ENCODE measurements at regions not wholly inside any gene's neighbourhood (a gene's known extent, or its start where the extent isn't known, plus 50 kb on each side); places are given as distances from the start of the nearest gene placed in this dataset.

DNA sequence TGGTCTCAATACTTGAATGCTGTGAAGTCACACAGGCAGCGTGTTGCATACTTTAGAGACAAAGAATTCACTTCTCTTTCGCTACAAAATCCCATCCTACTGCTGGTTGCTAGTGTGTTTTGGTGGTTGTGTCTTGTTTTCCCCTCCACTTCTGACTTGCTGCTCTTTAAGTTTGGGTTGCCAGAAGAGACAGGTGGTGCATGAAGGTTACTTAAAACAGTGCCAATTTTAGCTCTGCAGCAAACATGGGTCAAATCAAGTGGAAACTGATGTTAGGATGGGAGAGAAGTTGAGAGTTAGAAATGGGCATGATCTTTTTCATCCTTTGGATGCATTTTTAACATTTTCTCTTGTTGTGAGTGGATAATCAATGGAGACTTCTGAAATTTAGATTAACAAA lies 136.2 kb upstream of the KCNH7 start:
- no CpG with 5 or more reads among the region's 2 CpGs for WGBS, 2 experiments (ENCODE audit: insufficient coverage in 2 of 2)
- Histone ChIP-seq H3K27ac (ENCODE audit: low read depth, low read length, severe bottlenecking) (no peak overlapping the region), H3K4me1 (ENCODE audit: control insufficient read depth, insufficient read depth, low read length, poor library complexity, severe bottlenecking) (no peaks in the 10 kb centered on the region), H3K36me3 (ENCODE audit: control insufficient read depth, insufficient read depth, low read length) (no peaks in the 10 kb centered on the region), H3K9me3 (ENCODE audit: control insufficient read depth, low read length) (no peaks in the 10 kb centered on the region), H3K4me3 (ENCODE audit: extremely low read depth, insufficient read depth, low read length, poor library complexity, severe bottlenecking) (no peak overlapping the region)

DNA sequence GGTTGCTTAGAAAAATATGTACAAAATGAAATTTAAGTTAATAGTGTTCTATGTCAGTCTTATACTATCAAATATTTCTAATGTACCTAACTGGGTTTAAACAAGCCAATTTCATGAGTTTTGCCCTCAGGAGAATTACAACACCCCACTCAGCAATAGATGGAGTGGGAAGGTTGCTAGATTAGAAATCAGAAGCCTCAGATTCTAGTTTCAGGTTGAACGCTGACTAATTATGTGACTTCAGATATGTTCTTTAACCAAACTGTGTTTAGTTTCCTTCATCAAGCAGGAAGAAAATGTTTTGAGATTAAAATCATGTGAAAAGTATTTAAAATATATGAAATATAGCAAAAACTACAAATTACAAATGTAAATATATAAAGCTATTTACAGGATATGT lies 133.8 kb upstream of the KCNH7 start:
- Histone ChIP-seq H3K4me1 (ENCODE audit: control insufficient read depth, insufficient read depth, low read length, poor library complexity, severe bottlenecking) (no peaks in the 10 kb centered on the region), H3K27ac (ENCODE audit: low read depth, low read length, severe bottlenecking) (no peak overlapping the region), H3K36me3 (ENCODE audit: control insufficient read depth, insufficient read depth, low read length) (no peaks in the 10 kb centered on the region), H3K4me3 (ENCODE audit: extremely low read depth, insufficient read depth, low read length, poor library complexity, severe bottlenecking) (no peak overlapping the region), H3K9me3 (ENCODE audit: control insufficient read depth, low read length) (no peaks in the 10 kb centered on the region)
- no CpG with 5 or more reads among the region's 1 CpG for WGBS, 2 experiments (ENCODE audit: insufficient coverage in 2 of 2)

DNA sequence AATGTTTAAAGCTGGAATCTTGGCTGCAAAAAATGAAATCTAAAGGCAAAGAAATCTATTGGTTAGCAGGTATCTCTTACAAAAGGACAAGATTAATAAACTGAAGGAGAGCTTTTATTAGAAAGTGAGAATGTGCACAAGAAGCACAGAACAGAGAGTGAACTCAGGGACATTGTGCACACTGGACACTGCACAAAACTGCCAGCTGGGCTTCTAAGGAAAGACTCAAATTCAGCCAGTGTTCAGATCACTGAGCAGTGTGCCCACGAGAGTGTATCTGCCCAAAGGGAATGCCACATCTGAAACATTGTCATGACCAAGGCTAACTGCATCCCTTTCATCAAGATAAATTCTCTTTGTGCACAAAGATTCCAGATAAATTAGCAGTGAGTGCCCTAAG lies 129.7 kb upstream of the KCNH7 start:
- Histone ChIP-seq H3K27ac (ENCODE audit: low read depth, low read length, severe bottlenecking) (no peak overlapping the region), H3K4me3 (ENCODE audit: extremely low read depth, insufficient read depth, low read length, poor library complexity, severe bottlenecking) (no peak overlapping the region), H3K4me1 (ENCODE audit: control insufficient read depth, insufficient read depth, low read length, poor library complexity, severe bottlenecking) (no peaks in the 10 kb centered on the region), H3K36me3 (ENCODE audit: control insufficient read depth, insufficient read depth, low read length) (no peaks in the 10 kb centered on the region), H3K9me3 (ENCODE audit: control insufficient read depth, low read length) (no peaks in the 10 kb centered on the region)
- WGBS, 2 experiments (ENCODE audit: insufficient coverage in 2 of 2) = 0% methylated on average over 1 of the region's 1 CpG

DNA sequence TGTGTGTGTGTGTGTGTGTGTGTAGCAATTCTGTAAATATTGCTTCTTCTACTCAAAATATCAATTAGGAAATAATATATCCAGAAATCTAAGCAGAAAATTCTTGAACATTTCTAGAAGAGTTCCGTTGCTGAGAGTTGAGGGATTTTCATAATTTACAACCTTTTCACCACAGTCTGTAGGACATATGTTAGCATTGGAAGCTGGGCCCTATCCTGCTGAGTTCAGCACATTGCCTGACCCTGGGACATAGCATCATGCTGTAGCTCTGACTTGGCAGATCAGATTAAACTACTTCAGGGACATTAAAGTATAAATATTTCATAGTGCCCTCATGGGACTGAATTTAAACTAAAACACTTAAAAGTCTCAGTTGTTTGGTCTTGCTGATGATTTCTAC lies 129.2 kb upstream of the KCNH7 start:
- no peak overlapping the region for H3K27ac ChIP-seq (ENCODE audit: low read depth, low read length, severe bottlenecking)

DNA sequence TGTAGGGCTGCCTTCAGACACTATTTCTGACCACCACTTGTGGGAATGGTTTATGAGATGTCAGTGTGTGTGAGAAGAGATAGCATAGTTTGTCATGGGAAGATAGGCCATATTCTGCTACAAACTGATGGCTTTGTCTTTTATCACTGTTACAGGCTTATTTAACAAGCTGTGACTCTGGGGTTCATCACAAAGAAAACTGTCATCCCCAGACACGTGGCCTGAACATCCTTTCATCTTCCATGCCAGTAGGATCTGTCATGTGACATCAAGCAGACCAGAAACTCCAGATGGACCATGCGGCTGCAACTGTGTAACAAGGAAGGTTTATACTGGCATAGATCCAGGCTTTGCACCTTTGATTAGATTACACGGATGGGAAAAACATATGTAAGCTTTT lies 128.6 kb upstream of the KCNH7 start:
- H3K27ac ChIP-seq (ENCODE audit: low read depth, low read length, severe bottlenecking) = no peak overlapping the region
- H3K4me3 ChIP-seq (ENCODE audit: extremely low read depth, insufficient read depth, low read length, poor library complexity, severe bottlenecking) = no peak overlapping the region
- no peaks in the 10 kb centered on the region for H3K36me3 ChIP-seq (ENCODE audit: control insufficient read depth, insufficient read depth, low read length)
- WGBS, 2 experiments (ENCODE audit: insufficient coverage in 2 of 2) = 40 to 60% methylated on average over 1 to 2 of the region's 3 CpGs
- no peaks in the 10 kb centered on the region for H3K9me3 ChIP-seq (ENCODE audit: control insufficient read depth, low read length)
- H3K4me1 ChIP-seq (ENCODE audit: control insufficient read depth, insufficient read depth, low read length, poor library complexity, severe bottlenecking) = no peaks in the 10 kb centered on the region

More for the DNA sequence above, 129.2 kb upstream of the KCNH7 start:
- H3K4me1 ChIP-seq (ENCODE audit: control insufficient read depth, insufficient read depth, low read length, poor library complexity, severe bottlenecking) = no peaks in the 10 kb centered on the region
- no peaks in the 10 kb centered on the region for H3K36me3 ChIP-seq (ENCODE audit: control insufficient read depth, insufficient read depth, low read length)
- WGBS, 2 experiments (ENCODE audit: insufficient coverage in 2 of 2) = no CpG with 5 or more reads among the region's 1 CpG
- no peak overlapping the region for H3K4me3 ChIP-seq (ENCODE audit: extremely low read depth, insufficient read depth, low read length, poor library complexity, severe bottlenecking)
- H3K9me3 ChIP-seq (ENCODE audit: control insufficient read depth, low read length) = no peaks in the 10 kb centered on the region

DNA sequence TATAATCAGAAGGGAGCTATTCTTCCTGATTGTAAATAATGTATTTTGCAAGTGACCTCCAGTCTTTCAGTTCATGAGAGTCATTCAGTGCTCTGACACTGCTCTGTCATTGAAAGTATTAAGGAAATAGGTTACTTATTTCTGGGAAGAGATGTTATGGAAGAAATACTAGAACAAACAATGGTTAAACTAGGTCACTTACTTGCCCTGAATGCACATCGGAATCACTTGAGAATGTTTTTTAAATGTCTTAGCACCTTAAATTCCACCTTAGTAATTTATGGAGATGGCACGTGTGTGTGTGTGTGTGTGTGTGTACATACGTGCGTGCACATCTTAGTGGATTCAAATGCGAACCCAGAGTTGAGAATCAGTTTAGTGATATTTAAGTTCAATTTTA lies 126.6 kb upstream of the KCNH7 start:
- H3K4me1 ChIP-seq (ENCODE audit: control insufficient read depth, insufficient read depth, low read length, poor library complexity, severe bottlenecking) = no peaks in the 10 kb centered on the region
- WGBS, 2 experiments (ENCODE audit: insufficient coverage in 2 of 2) = no CpG with 5 or more reads among the region's 5 CpGs
- no peak overlapping the region for H3K27ac ChIP-seq (ENCODE audit: low read depth, low read length, severe bottlenecking)

DNA sequence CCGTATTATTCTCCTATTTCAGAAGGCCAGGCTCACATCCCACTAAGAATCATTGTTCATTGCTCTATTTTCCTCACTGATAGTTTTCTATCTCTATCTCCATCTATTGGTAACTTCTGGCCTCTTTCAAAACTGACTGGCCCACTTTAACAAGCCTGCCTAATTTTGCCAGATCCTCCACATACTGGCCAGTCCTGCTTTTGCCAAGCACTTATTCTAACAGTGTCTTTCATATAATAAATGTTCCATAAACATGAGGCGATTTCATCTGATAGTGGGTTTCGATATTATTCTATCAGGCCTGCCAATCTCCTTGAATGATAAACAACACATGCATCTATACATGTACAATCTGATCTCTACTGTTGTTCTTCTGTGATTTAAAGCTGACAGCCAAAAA lies 125.9 kb upstream of the KCNH7 start:
- Histone ChIP-seq H3K27ac (ENCODE audit: low read depth, low read length, severe bottlenecking) (no peak overlapping the region), H3K9me3 (ENCODE audit: control insufficient read depth, low read length) (no peaks in the 10 kb centered on the region), H3K4me1 (ENCODE audit: control insufficient read depth, insufficient read depth, low read length, poor library complexity, severe bottlenecking) (no peaks in the 10 kb centered on the region), H3K4me3 (ENCODE audit: extremely low read depth, insufficient read depth, low read length, poor library complexity, severe bottlenecking) (no peak overlapping the region), H3K36me3 (ENCODE audit: control insufficient read depth, insufficient read depth, low read length) (no peaks in the 10 kb centered on the region)
- WGBS, 2 experiments (ENCODE audit: insufficient coverage in 2 of 2) = 83 to 86% methylated on average over 1 of the region's 3 CpGs

More for the DNA sequence above, 126.6 kb upstream of the KCNH7 start:
- no peaks in the 10 kb centered on the region for H3K9me3 ChIP-seq (ENCODE audit: control insufficient read depth, low read length)
- H3K4me3 ChIP-seq (ENCODE audit: extremely low read depth, insufficient read depth, low read length, poor library complexity, severe bottlenecking) = no peak overlapping the region
- no peaks in the 10 kb centered on the region for H3K36me3 ChIP-seq (ENCODE audit: control insufficient read depth, insufficient read depth, low read length)

DNA sequence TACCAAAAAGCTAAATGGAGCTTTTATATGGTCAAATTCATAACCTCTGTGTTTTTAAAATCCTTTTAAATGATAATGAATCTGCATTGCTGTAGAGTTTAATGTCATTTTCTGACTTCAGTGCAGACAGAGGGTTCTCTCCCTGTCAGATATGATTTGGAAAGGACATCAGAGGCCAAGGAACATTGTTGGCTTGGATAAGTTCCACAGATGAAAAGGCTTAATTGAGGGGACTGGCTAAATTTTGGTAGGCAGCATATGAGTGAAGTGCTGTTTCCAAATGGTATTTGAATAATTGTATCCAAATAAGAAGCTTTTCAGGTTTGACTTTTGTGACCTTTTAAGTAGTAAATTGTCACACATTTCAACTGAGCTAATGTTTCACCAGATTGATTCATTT lies 124.6 kb upstream of the KCNH7 start:
- Histone ChIP-seq H3K9me3 (ENCODE audit: control insufficient read depth, low read length) (no peaks in the 10 kb centered on the region), H3K27ac (ENCODE audit: low read depth, low read length, severe bottlenecking) (no peak overlapping the region), H3K36me3 (ENCODE audit: control insufficient read depth, insufficient read depth, low read length) (no peaks in the 10 kb centered on the region), H3K4me3 (ENCODE audit: extremely low read depth, insufficient read depth, low read length, poor library complexity, severe bottlenecking) (no peak overlapping the region), H3K4me1 (ENCODE audit: control insufficient read depth, insufficient read depth, low read length, poor library complexity, severe bottlenecking) (no peaks in the 10 kb centered on the region)

DNA sequence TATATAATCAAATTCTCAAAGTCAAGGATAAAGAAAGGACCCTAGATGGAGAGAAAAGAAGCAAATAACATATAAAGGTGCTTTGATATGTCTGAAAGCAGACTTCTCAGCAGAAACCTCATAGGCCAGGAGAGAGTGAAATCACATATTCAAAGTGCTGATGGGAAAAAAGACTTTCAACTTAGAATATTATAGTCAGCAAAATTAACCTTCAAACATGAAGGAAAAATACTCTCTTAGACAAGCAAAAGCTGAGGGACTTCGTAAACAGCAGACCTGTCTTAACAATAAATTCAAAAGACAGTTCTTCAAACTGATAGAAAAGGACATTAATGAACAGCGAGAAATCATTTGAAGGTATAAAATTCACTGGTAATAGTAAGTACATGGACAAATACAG lies 107.2 kb upstream of the KCNH7 start:
- Histone ChIP-seq H3K9me3 (ENCODE audit: control insufficient read depth, low read length) (no peaks in the 10 kb centered on the region), H3K36me3 (ENCODE audit: control insufficient read depth, insufficient read depth, low read length) (no peaks in the 10 kb centered on the region), H3K4me3 (ENCODE audit: extremely low read depth, insufficient read depth, low read length, poor library complexity, severe bottlenecking) (no peak overlapping the region), H3K27ac (ENCODE audit: low read depth, low read length, severe bottlenecking) (no peak overlapping the region), H3K4me1 (ENCODE audit: control insufficient read depth, insufficient read depth, low read length, poor library complexity, severe bottlenecking) (no peaks in the 10 kb centered on the region)
- WGBS, 2 experiments (ENCODE audit: insufficient coverage in 2 of 2) = no CpG with 5 or more reads among the region's 2 CpGs

DNA sequence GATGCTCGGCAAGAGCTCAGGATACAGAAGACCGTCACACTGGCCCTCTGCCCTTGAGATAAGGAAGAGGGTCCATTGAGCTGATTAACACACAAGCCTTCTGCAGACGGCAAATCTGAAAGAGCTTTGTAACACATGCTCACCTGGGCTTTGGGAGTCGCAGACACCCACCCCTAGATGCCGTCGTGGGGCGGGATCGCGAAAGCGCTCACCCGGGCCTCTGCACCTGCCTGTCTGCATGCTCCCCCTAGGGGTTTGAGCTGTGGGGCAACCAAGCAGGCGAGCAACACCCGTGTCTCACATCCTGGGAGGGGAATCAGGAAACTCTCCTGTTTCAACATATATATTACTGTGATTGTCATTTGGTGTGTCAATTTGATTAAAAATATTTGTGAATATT lies 99.8 kb upstream of the KCNH7 start:
- no peak overlapping the region for H3K27ac ChIP-seq (ENCODE audit: low read depth, low read length, severe bottlenecking)
- H3K36me3 ChIP-seq (ENCODE audit: control insufficient read depth, insufficient read depth, low read length) = no peaks in the 10 kb centered on the region
- WGBS, 2 experiments (ENCODE audit: insufficient coverage in 2 of 2) = 81 to 86% methylated on average over 10 to 11 of the region's 13 CpGs
- no peak overlapping the region for H3K4me3 ChIP-seq (ENCODE audit: extremely low read depth, insufficient read depth, low read length, poor library complexity, severe bottlenecking)
- H3K4me1 ChIP-seq (ENCODE audit: control insufficient read depth, insufficient read depth, low read length, poor library complexity, severe bottlenecking) = no peaks in the 10 kb centered on the region
- H3K9me3 ChIP-seq (ENCODE audit: control insufficient read depth, low read length) = no peaks in the 10 kb centered on the region

DNA sequence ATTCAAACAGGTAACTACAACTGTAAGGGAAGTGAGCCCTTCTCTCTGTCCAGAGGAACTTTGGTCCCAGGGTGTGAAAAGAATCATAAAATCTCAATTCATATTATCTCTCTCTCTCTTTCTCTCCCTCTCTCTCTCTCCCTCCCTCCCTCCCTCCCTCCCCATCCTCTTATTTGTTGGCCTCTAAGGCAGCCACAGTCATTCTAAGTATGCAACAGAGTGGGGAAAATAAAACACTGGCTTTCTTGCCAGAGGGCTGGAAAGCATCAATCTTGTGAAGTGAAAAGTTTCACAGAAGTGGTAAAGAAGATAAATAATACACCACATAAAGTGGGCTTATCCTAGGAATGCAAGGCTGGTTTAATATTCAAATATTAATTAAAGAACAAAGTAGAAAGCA lies 95.6 kb upstream of the KCNH7 start:
- Histone ChIP-seq H3K4me1 (ENCODE audit: control insufficient read depth, insufficient read depth, low read length, poor library complexity, severe bottlenecking) (peaks cover 5% of the 10 kb centered on the region), H3K36me3 (ENCODE audit: control insufficient read depth, insufficient read depth, low read length) (no peaks in the 10 kb centered on the region), H3K27ac (ENCODE audit: low read depth, low read length, severe bottlenecking) (no peak overlapping the region)

DNA sequence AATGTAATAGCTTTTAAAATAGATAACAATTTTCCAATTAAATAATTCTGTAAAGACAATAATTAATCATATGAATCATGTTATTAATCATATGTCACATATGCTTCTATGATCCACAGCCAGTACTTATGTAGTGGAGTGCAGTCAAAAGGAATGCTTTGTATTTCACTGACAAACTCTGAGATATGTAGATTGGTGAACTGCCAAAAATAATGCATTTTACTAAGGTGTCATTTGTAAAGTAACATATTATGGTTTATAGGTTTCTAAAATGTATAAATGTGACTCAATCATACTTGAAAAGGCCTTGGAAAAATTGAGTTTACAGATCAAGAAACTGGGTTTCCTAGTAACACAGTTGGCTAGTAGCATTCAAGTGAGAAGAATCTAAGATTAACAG lies 93.8 kb upstream of the KCNH7 start:
- Histone ChIP-seq H3K9me3 (ENCODE audit: control insufficient read depth, low read length) (no peaks in the 10 kb centered on the region), H3K4me3 (ENCODE audit: extremely low read depth, insufficient read depth, low read length, poor library complexity, severe bottlenecking) (no peak overlapping the region), H3K27ac (ENCODE audit: low read depth, low read length, severe bottlenecking) (no peak overlapping the region), H3K36me3 (ENCODE audit: control insufficient read depth, insufficient read depth, low read length) (no peaks in the 10 kb centered on the region), H3K4me1 (ENCODE audit: control insufficient read depth, insufficient read depth, low read length, poor library complexity, severe bottlenecking) (peaks cover 5% of the 10 kb centered on the region)

More for the DNA sequence above, 95.6 kb upstream of the KCNH7 start:
- no peaks in the 10 kb centered on the region for H3K9me3 ChIP-seq (ENCODE audit: control insufficient read depth, low read length)
- H3K4me3 ChIP-seq (ENCODE audit: extremely low read depth, insufficient read depth, low read length, poor library complexity, severe bottlenecking) = no peak overlapping the region

All from mesodermal cell (in vitro differentiated cells).